ENCODE measurements at regions not wholly inside any gene's neighbourhood (a gene's known extent, or its start where the extent isn't known, plus 50 kb on each side); places are given as distances from the start of the nearest gene placed in this dataset.
"Not testable (repeated sequence)": the region's sequence is repeated elsewhere in the genome, so short reads cannot be mapped to it uniquely, and the experiment has no call there.

DNA sequence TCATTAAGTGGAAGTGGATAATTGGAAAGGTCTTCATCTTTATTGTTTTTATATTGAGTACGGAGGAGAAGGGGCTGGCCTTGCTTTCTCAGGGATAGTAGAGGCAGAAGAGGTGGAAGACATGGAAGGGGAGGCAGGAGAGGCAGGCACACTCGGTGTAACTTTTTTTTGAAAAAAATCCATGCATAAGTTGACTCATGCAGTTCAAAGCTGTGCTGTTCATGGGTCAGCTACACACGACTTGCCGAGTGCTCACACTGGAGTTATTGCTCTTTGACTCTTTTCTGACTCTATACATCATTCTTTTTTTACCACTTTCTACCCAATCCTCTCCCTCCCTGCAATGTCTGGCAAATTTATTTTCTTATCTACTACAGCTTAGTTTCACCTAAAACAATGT is 158.3 kb upstream of the AADAT start:
- DNase-seq = no peak

- DNase-seq = no peak
Observed at GRCh38 chr4:170247596-170247995, 157.8 kb upstream of the AADAT start.

DNA sequence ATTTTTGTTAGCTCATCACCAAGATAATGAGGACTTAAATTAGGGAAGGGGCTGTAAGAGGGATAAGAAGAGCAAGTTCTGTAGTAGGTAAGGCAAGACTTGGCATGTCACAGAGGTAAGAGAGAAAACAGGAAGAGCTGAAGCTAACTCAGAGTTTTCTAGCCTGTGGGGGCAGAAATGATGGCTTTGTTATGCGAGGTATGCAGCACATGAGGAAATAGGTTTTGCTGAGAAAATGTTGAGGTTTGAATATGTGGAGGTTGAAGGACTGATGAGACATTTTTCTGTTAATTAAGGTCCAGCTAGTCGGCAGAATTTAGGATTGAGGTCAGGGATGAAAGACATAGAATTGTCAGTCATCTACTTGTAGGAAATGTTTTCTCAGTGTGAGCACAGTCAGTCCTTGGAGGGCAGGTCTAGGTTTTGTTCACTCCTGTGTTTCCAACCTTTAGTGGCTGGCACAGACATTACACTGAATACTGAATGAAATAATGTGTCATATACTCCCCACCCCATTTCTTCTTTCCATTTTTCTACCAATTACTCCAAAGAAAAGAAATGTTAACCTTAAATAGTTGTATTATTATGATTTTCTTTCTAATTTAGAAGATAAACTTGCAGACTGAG is 154.0 kb upstream of the AADAT start:
- DNase-seq = no peak

DNA sequence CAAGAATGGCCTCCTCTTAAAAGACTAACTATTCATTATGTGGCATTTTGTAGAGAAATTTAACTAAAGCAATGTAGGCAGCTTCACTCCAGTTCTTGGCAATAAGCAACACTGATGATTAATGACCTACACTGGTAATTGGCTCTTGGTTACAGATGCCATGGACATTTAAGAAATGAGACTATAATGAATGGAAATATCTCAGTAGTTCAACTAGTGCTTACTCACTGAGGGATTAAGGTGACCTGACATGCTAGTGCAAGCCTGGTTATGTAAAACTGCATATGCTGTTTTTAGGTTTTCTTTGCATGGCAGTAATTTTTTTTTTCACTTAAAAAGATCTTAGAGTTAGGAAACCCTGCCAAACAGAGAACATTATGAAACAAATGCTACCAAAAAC is 152.7 kb upstream of the AADAT start:
- no peak for DNase-seq

DNA sequence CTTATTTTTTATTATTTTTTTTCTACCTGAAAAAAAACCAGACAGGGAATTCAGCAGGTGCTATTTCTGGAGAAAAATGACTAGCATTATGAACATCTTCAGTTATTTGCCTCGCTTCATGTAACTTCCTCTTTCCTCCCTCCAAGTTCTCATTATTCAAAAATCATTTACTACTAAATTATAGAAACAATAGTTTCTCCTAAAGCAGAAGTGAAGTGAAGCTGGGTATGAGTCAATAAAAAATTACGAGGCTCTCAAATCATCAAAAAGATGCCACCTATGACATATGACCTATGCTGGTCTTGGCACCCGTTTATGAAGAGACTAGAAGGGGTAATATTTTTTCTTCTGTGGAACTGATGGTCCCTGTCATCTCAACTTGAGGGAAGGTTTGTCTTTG is 145.0 kb upstream of the AADAT start:
- DNase-seq = peak; percentile 13

DNA sequence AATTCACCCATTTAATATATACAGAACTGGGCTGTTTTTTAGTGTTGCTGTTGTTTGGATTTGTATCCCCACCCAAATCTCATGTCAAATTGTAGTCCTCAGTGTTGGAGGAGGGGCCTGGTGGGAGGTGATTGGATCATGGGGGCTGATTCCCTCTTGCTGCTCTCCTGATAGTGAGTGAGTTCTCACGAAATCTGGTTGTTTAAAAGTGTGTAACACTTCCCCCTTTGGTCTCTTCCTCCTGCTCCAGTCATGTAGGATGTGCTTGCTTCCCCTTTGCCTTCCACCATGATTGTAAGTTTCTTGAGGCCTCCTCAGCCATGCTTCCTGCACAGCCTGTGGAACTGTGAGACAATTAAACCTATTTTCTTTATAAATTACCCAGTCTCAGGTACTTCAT is 141.6 kb upstream of the AADAT start:
- DNase-seq = peak; percentile 10

DNA sequence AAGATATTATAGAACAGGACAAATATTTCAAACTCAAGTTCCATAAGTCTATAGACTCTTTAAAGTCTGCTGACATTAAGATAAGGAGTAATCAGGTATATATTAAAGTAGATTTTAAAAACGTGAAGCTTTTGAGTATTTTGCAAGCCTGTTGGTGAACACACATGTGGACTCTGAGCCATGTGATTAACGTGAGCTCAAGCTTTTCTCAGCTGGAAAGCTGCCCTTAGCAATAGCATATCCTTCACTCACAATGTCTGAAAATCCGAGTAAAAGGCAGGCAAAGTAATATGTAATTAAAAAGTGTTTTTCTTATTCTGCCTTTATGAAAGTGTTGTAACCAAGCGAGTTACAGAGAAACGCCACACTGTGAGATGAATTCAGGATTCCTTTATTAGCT is 140.5 kb upstream of the AADAT start:
- DNase-seq = no peak

DNA sequence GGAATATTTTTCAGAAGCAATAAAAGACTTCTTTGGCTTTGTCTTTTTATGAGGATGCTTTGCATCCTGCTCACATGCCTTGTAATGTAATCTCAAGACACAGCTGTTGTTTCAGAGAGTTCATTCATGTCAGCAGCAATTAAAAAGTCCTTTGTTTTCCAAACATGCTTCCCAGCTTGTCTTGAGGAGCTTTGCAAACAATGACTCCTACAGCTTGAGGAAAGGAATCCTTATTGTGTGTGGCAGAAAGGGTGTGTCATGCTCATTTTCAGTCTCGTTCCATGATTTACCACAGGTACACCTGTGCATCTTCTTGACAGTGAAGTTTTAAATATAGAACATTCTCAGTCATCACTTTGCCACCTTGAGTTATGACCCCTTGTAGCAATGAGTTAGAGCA is 139.2 kb upstream of the AADAT start:
- DNase-seq = no peak

- no peak for DNase-seq
Observed at GRCh38 chr4:170227928-170228327, 138.2 kb upstream of the AADAT start.

DNA sequence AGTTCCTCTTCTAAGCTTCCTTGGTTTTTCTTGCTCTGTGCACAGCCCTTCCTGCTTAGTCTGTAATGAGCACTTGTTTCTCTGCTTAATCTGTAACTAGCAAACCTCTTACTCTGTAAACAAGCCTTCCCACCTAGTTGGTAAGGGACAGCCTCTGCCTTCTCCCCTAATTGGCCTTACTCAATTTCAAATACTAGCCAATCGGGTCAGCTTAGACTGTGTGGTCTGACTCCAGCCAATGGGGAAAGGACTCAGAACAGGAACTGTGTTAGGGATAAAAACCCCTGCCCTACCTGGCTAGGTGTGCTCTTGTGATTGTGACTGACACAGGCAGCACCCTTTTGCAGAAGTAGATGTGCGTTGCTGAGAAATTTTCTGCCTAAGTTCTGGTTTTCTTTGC is 136.5 kb upstream of the AADAT start:
- DNase-seq = no peak

DNA sequence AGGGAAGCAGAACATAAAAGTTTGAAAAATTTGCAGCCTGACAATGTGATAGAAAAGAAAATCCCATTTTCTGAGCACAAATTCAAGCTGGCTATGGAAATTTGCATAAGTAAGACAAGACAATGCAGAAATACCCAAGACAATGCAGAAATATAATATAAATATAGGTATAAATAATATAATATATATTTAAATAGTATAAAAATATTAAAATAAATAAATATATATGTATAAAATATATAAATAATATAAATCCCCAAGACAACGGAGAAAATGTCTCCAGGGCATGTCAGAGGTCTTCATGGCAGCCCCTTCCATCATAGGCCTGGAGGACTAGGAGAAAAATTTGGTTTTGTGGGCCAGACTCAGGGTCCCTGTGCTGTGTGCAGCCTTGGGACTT is 125.0 kb upstream of the AADAT start:
- DNase-seq = no peak

GRCh38 chr4:170214101-170214500 is 124.3 kb upstream of the AADAT start:
- DNase-seq = no peak

GRCh38 chr4:170202721-170203120 is 113.0 kb upstream of the AADAT start:
- DNase-seq = peak; percentile 97

DNA sequence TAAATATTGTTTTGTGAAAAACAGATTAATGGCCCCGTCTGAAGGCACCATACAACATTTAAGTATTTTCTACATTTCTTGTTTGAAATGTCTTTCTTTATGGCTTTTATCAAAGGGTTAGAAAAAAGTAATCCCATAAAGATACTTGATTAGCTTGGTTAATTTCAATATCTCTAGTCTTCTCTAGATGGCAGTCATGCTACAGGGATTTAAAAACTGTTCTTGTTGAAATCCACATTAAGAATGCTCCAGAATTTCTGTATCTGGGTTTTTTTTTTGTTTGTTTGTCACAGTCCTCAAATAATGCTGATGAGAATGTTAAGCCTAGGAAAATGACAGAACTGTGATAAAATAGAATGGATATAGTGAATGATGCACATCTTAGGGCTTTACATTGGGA is 109.0 kb upstream of the AADAT start:
- peak; percentile 1 for DNase-seq

- DNase-seq = peak; percentile 80
Observed at GRCh38 chr4:170194794-170195193, 105.0 kb upstream of the AADAT start.

- DNase-seq = no peak
Observed at GRCh38 chr4:170193496-170193895, 103.7 kb upstream of the AADAT start.

DNA sequence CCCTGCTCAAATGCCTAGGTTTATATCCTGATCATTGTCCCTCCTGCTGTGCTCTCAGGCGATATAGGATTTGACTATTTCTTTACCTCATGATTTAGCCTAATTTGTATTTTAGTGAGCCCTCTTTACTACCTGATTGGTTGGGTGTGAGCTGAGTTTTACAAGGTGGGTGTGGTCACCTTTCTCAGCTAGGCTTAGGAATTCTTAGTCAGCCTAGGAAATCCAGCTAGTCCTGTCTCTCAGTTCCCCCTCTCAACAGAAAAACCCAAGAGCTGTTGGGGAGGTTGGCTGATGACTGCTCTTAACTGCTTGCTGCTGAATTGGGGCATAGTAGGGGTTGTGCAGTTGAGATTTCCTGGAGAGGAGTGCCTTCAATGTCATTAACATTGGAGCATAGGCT is 100.5 kb upstream of the AADAT start:
- no peak for DNase-seq

- no peak for DNase-seq
Observed at GRCh38 chr4:170170861-170171260, 81.1 kb upstream of the AADAT start.

GRCh38 chr4:170169699-170170098 is 79.9 kb upstream of the AADAT start:
- no peak for DNase-seq

DNA sequence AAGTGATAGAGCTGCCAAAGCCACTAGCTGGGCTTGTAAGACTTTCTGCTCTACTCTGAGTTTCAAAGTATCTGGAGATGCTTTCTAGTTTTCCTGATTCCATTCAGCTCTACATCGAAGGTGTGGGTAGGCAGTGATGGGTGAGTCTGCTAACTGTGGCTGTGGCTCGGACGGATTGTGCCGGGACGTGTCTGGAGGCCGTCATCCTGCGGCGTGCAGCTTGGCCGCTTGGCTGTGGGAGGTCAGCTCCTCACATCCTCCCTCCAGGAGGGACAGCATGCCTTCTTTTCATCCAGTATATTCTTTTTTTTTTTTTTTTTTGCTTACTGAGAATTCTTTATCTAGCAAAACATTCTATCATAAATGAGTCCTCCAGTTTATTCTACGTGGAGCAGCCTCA is 77.9 kb upstream of the AADAT start:
- no peak for DNase-seq

- not testable (repeated sequence) for DNase-seq
Observed at GRCh38 chr4:170166193-170166592, 76.4 kb upstream of the AADAT start.

GRCh38 chr4:170162416-170162815 is 72.7 kb upstream of the AADAT start:
- no peak for DNase-seq

DNA sequence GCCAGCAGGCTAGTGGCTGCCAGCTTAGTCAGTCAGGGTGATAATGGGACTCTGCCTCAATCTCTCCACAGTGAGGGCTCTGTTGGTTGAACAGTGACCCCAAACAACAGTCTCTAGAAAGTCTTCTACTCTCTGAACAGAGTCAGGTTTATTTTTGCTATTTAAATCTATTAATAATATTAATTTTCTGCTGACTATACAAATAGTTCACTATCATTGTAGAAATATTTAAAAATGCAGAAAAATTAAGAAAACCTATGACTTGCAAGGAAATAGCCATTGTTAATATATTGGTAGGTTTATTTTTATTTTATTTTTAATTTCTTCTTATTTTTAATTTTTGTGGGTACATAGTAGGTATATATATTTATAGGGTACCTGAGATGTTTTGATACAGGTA is 67.9 kb upstream of the AADAT start:
- DNase-seq = no peak

DNA sequence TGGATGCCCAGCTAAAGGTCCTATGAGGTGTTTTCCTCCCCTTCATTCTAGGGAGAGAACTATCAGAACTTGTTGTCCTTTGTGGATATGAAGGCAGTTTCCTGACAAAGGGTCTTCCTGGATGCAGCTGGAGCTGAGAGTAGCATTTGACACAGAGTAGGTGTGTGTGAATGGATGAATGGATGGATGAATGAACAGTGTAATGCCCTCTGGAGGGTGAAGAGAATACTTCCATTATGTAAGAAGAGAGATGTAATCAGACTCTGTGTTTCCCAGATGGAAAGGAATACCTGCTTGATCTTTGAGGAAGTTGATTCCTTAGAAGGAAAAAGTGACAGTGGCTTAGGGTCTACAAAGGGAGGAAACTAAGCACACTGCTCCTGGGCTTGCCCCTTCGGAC is 55.4 kb upstream of the AADAT start:
- DNase-seq = no peak

DNA sequence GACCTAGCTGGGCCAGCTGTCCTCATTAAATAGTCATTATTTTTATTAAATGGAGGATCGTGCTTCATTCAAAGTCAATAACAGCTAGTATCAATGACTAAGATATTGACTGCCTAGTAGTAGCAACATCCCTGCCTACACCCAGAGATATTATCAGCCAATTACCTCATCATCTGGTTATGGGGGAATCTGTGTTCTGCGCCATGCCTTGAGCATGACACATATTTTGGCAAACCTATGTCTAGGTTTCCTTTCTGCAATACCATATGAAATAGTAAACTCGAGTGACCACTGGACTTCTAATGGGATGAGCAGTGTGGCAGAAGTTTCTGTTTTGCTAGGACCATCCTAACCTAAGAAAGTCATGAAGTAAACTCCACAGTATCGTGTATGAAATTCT is 50.0 kb upstream of the AADAT start:
- no peak for DNase-seq

All from MV-4-11 (cell line).